ENCODE measurements at regions not wholly inside any gene's neighbourhood (a gene's known extent, or its start where the extent isn't known, plus 50 kb on each side); places are given as distances from the start of the nearest gene placed in this dataset.

- no peaks in the 10 kb centered on the region for H3K36me3 ChIP-seq (ENCODE audit: control insufficient read depth in 4 of 4, insufficient read depth in 4 of 4, low read length in 4 of 4)
- H3K4me3 ChIP-seq, result no peak overlapping the region
- ATAC-seq (ENCODE audit: insufficient read depth, low FRiP score) (no peak), DNase-seq (no peak)
- H3K27ac ChIP-seq (ENCODE audit: low read depth in 1 of 2, low read length in 1 of 2), result no peak overlapping the region
- peaks cover 0 to 2% (median 0%) of the 10 kb centered on the region in 4 donors for H3K9me3 ChIP-seq (ENCODE audit: control insufficient read depth in 4 of 4, insufficient read depth in 3 of 4, low read length in 3 of 4)
- TF ChIP-seq, protein P1, sequence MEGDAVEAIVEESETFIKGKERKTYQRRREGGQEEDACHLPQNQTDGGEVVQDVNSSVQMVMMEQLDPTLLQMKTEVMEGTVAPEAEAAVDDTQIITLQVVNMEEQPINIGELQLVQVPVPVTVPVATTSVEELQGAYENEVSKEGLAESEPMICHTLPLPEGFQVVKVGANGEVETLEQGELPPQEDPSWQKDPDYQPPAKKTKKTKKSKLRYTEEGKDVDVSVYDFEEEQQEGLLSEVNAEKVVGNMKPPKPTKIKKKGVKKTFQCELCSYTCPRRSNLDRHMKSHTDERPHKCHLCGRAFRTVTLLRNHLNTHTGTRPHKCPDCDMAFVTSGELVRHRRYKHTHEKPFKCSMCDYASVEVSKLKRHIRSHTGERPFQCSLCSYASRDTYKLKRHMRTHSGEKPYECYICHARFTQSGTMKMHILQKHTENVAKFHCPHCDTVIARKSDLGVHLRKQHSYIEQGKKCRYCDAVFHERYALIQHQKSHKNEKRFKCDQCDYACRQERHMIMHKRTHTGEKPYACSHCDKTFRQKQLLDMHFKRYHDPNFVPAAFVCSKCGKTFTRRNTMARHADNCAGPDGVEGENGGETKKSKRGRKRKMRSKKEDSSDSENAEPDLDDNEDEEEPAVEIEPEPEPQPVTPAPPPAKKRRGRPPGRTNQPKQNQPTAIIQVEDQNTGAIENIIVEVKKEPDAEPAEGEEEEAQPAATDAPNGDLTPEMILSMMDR (IDR thresholded peaks at IDR 0.05; ENCODE audit: control extremely low read depth, extremely low read depth), result no peak
- no peaks in the 10 kb centered on the region for H3K27me3 ChIP-seq (ENCODE audit: control insufficient read depth in 3 of 3, insufficient read depth in 3 of 3, low read length in 2 of 3)
- no peaks in the 10 kb centered on the region for H3K4me1 ChIP-seq (ENCODE audit: control insufficient read depth in 5 of 5, insufficient read depth in 5 of 5, low read length in 5 of 5)
- WGBS, 2 donors, result 85 to 89% methylated on average over 1 of the region's 1 CpG
- H3K9ac ChIP-seq (ENCODE audit: insufficient read depth in 1 of 2, low read length in 2 of 2), result no peak overlapping the region
These were observed 157.6 kb downstream of the DIRAS2 start for GRCh38 chr9:90485028-90485427.

GRCh38 chr9:90489066-90489465 is 153.6 kb downstream of the DIRAS2 start:
- Histone ChIP-seq H3K9me3 (ENCODE audit: control insufficient read depth in 4 of 4, insufficient read depth in 3 of 4, low read length in 3 of 4) (peaks cover 0 to 4% (median 0%) of the 10 kb centered on the region in 4 donors), H3K9ac (ENCODE audit: insufficient read depth in 1 of 2, low read length in 2 of 2) (no peak overlapping the region), H3K27me3 (ENCODE audit: control insufficient read depth in 3 of 3, insufficient read depth in 3 of 3, low read length in 2 of 3) (no peaks in the 10 kb centered on the region), H3K36me3 (ENCODE audit: control insufficient read depth in 4 of 4, insufficient read depth in 4 of 4, low read length in 4 of 4) (no peaks in the 10 kb centered on the region), H3K27ac (ENCODE audit: low read depth in 1 of 2, low read length in 1 of 2) (no peak overlapping the region), H3K4me1 (ENCODE audit: control insufficient read depth in 5 of 5, insufficient read depth in 5 of 5, low read length in 5 of 5) (no peaks in the 10 kb centered on the region), H3K4me3 (no peak overlapping the region)
- WGBS, 2 donors, result 83 to 87% methylated on average over 4 of the region's 4 CpGs
- ATAC-seq (ENCODE audit: insufficient read depth, low FRiP score) (no peak), DNase-seq (no peak)
- TF ChIP-seq, protein P1 (IDR thresholded peaks at IDR 0.05; ENCODE audit: control extremely low read depth, extremely low read depth), result no peak

DNA sequence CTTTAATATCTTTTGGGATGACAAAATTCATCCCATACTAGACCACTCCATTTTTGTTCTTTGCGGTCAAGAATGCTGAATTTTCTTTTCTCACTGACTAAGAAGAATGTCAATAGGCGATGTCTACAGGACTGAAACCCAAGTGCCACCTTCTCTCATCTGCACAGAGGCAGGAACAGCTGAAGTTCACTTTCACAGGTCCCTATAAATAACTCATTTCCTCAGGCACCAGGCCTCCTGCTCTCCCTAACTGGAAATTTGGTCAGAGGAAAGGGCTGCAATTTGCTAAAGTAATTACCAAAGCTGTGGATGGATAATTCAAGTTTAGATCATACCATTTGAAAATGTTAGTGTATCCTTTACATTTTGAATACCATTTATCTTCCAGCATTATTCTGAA is 142.9 kb downstream of the DIRAS2 start:
- WGBS, 2 donors, result 94 to 99% methylated on average over 2 of the region's 2 CpGs
- no peak for ATAC-seq (ENCODE audit: insufficient read depth, low FRiP score)
- Histone ChIP-seq H3K27ac (ENCODE audit: low read depth in 1 of 2, low read length in 1 of 2) (no peak overlapping the region), H3K36me3 (ENCODE audit: control insufficient read depth in 4 of 4, insufficient read depth in 4 of 4, low read length in 4 of 4) (no peaks in the 10 kb centered on the region), H3K9me3 (ENCODE audit: control insufficient read depth in 4 of 4, insufficient read depth in 3 of 4, low read length in 3 of 4) (peaks cover 0 to 1% (median 0%) of the 10 kb centered on the region in 4 donors), H3K4me3 (no peak overlapping the region), H3K9ac (ENCODE audit: insufficient read depth in 1 of 2, low read length in 2 of 2) (no peak overlapping the region), H3K4me1 (ENCODE audit: control insufficient read depth in 5 of 5, insufficient read depth in 5 of 5, low read length in 5 of 5) (no peaks in the 10 kb centered on the region), H3K27me3 (ENCODE audit: control insufficient read depth in 3 of 3, insufficient read depth in 3 of 3, low read length in 2 of 3) (peaks cover 0 to 2% (median 0%) of the 10 kb centered on the region in 3 donors)
- TF ChIP-seq, protein P1 (IDR thresholded peaks at IDR 0.05; ENCODE audit: control extremely low read depth, extremely low read depth), result no peak
- no peak for DNase-seq

GRCh38 chr9:90502134-90502533 is 140.5 kb downstream of the DIRAS2 start:
- Histone ChIP-seq H3K9me3 (ENCODE audit: control insufficient read depth in 4 of 4, insufficient read depth in 3 of 4, low read length in 3 of 4) (peaks cover 0 to 1% (median 0%) of the 10 kb centered on the region in 4 donors), H3K27ac (ENCODE audit: low read depth in 1 of 2, low read length in 1 of 2) (no peak overlapping the region), H3K9ac (ENCODE audit: insufficient read depth in 1 of 2, low read length in 2 of 2) (no peak overlapping the region), H3K4me1 (ENCODE audit: control insufficient read depth in 5 of 5, insufficient read depth in 5 of 5, low read length in 5 of 5) (no peaks in the 10 kb centered on the region), H3K36me3 (ENCODE audit: control insufficient read depth in 4 of 4, insufficient read depth in 4 of 4, low read length in 4 of 4) (no peaks in the 10 kb centered on the region), H3K27me3 (ENCODE audit: control insufficient read depth in 3 of 3, insufficient read depth in 3 of 3, low read length in 2 of 3) (peaks cover 0 to 2% (median 0%) of the 10 kb centered on the region in 3 donors), H3K4me3 (no peak overlapping the region)
- no peak for DNase-seq
- TF ChIP-seq, protein P1 (IDR thresholded peaks at IDR 0.05; ENCODE audit: control extremely low read depth, extremely low read depth), result no peak
- no peak for ATAC-seq (ENCODE audit: insufficient read depth, low FRiP score)
- 84 to 90% methylated on average over 4 of the region's 4 CpGs for WGBS, 2 donors
